Stimulated activated CD4-positive, alpha-beta T cell treated with anti-CD3 and anti-CD28 coated beads, Interleukin-1b, Interleukin-23, amount 100 ng/mL, for 48 hours (primary cell): ENCODE measurements at regions not wholly inside any gene's neighbourhood (a gene's known extent, or its start where the extent isn't known, plus 50 kb on each side); places are given as distances from the start of the nearest gene placed in this dataset.
"Not testable (repeated sequence)": the region's sequence is repeated elsewhere in the genome, so short reads cannot be mapped to it uniquely, and the experiment has no call there.

Experiments used
- DNase-seq: peaks from one replicate; pipeline ENCODE4 v3.0.0-alpha.2; 2020

GRCh38 chr17:27099266-27099665 lies 194.6 kb upstream of the WSB1 start:
- not testable (repeated sequence) for DNase-seq

DNA sequence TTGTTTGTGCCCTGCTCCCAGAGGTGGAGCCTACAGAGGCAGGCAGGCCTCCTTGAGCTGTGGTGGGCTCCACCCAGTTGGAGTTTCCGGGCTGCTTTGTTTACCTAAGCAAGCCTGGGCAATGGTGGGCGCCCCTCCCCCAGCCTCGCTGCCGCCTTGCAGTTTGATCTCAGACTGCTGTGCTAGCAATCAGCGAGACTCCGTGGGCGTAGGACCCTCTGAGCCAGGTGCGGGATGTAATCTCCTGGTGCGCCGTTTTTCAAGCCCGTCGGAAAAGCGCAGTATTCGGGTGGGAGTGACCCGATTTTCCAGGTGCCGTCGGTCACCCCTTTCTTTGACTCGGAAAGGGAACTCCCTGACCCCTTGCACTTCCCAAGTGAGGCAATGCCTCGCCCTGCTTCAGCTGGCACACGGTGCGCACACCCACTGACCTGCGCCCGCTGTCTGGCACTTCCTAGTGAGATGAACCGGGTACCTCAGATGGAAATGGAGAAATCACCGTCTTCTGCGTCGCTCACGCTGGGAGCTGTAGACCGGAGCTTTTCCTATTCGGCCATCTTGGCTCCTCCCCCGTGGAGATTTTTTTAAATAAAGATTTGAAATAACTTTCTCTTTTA lies 189.2 kb upstream of the WSB1 start:
- not testable (repeated sequence) for DNase-seq

DNA sequence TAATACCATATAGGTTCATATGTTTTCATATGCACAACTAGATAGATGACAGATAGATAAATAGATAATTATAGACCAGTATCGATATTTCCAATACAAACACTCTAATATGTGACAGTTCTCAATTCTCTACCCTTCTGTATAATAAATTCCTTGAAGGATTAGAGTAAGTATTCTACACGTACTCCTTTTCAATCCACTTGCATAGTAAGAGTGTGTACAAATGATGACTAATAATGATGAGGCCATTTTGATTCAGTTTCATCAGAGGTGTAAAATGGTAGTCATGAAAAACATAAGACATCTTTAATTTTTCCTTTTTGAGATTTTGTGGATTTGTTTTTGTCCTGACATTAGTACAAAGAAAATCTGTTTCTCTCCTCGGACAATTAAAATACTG lies 188.3 kb upstream of the WSB1 start:
- DNase-seq, result no peak

DNA sequence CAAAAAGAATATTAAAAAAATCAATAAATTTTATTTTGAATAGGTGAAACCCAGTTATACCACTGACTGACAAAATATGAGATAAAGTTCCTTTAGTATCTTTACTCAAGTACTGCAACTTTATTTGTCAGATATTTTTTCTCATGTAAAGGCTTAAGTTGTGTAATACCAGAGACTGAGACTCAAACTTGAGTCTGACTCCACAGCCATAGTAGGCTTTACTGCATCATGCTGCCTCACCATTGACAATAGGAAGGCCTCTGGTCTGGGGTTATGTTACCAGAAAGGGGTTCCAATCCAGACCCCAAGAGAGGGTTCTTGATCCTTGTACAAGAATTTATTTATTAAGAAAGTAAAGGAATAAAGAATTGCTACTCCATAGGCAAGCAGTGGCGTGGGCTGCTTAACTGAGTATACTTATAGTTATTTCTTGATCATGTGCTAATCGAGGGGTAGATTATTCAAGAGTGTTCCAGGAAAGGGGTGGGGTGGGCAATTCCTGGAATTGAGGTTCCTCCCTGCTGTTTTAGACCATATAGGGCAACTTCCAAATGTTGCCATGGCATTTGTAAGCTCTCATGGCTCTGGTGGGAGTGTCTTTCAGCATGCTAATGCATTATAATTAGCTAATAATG lies 187.4 kb upstream of the WSB1 start:
- no peak for DNase-seq

DNA sequence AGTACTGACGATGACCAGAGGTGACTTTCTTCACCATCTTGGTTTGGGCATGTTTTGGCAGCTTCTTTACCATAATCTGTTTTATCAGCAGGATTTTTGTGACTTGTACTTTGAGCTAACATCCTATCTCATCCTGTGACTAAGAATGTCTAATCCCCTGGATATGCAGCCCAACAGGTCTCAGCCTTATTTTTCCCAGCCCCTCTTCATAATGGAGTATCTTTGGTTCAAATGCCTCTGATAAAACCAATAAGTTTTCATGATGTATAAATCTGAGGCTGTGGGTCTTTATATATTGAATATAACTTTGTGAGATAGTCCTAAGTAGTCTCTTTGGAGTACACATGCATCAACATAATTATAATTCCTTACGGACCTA lies 186.9 kb upstream of the WSB1 start:
- DNase-seq, result no peak

DNA sequence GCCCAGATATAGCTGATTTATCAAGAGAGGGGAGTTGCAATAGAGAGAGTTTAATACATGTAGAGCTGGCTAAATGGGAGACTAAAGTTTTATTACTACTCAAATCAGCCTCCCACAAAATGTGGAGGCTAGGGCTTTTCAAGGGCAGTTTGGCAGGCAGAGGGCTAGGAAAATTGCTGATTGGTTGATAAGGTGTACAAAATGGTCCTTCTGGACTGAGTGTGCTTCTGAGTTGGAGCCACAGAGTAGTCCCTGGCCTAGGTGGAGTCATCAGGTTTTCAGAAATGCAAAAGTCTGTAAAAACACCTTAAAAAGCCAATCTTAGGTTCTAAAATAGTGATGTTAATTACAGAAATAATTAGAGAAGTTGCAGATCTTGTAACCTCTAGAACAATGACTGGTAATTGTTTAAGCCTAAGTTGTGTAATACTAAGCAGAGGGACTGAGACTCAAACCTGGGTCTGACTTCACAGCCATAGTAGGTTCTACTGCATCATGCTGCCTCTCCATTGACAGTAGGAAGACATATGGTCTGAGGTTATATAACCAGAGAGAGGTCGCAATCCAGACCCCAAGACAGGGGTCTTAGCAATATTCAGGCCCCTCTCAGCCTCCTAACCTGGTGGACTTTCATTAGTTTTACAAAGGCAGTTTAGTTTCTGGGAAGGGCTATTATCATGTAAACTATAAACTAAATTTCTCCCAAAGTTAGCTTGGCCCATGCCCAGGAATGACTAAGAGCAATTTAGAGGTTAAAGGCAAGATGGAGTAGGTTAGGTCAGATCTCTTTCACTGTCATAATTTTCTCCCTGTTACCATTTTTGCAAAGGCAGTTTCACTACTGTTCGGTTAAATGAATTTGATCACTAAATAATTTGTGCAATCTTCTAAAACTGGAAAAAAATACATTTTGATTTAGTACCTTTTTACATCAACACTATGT lies 186.3 kb upstream of the WSB1 start:
- not testable (repeated sequence) for DNase-seq

DNA sequence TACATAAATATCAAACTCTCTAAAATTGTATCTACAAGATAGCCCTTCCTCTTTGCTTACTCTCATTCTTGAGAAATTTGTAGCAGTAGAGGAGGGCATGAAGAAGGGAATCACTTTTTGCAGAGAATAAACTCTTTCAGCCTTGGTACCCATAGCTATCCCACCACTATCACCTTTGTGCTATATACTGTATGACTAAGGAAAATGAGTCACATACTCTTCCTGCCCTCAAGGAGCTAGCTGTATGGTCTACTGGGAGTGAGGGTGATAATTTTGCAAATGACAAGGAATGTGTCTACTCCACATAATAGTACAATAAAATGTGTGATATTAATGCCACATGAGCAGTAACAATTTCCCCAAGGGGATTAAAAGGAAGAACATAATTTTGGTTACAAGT lies 184.6 kb upstream of the WSB1 start:
- DNase-seq, result no peak

DNA sequence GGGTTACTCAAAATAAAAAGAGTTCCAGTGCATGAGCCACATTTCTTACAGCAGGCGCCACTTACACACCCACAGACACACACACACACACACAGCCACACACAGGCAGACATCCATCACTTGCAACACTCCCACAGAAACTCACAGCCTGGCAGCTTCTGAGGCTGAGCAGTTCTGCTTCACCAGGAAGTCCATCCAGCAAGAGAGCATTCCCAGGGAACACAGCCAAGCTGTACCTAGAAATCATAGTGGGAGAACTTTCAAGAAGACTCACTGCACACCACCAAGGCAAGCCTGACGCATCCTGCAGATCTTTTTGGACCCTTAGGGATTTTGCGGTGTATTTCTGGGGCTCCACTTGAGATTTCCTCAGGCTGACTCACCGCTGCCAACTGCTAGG lies 140.9 kb upstream of the WSB1 start:
- no peak for DNase-seq

- DNase-seq, result no peak
Observed at GRCh38 chr17:27155866-27156265, 138.0 kb upstream of the WSB1 start.

DNA sequence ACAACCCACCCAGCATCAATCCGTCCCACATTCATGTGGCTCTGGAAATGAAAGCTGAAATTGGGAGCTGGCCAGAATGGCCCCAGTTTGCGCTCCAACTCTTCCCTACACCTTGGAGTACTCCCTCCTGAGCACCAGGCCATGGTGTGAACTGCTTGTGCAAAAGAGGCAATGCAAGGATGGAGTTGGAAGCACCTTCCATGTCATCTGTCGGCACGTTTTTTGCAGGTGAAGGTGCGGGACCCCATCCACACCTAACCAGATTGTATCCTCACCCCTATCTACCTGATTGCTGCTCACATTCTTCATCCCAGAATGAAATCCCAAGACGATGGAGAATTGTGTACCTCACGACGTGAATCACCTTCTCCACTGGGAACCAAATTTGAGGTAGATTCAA lies 136.6 kb upstream of the WSB1 start:
- DNase-seq, result no peak

DNA sequence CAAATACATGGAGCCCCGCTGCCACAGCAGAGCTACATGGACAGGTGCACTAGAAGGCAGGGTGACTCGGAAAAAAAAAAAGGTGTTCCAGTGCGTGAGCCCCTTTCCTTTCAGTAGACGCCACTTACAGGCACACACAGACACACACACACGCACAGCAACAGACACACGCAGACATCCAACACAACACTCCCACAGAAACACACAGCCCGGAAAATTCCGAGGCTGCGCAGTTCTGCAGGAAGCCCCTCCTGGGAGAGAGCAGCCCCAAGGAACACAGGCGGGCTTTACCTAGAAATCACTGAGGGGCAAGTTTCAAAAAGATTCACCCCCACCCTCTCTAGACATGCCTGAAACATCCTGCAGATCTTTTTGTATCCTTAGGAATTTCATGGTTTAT lies 136.0 kb upstream of the WSB1 start:
- DNase-seq, result no peak

DNA sequence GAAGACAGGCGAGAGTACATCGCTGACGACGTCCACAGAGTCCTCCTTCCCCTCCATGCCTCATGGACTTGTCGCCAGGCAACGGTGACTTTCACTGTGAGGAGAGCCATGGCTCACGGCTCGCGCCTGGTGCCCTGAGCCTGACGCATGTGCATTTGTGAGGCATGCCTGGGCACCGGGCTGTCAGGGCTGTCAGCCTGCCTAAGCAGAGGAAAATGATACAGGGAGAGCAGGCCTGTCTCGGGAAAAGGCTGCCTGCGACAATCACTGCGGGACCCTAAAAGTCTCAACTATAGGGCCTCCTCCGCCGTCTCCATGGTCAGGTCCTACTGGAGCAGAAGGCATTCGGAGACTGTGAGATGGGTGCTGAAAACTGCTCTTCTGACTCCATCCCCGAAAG lies 135.5 kb upstream of the WSB1 start:
- no peak for DNase-seq

DNA sequence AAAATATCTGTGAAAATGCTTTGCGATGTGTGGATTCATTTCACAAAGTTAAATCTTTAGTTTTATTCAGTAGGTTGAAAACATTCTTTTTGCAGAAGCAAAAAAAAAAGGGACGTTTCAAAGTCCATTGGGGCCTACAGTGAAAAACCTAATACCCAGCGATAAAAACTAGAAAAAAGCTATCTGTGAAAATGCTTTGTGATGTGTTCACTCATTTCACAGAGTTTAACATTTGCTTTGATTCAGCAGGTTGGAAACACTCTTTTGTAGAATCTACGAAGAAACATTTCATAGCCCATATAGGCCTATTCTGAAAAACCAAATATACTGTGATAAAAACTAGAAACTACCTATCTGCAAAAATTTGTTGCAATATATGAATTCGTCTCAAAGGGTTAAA lies 113.6 kb upstream of the WSB1 start:
- no peak for DNase-seq

DNA sequence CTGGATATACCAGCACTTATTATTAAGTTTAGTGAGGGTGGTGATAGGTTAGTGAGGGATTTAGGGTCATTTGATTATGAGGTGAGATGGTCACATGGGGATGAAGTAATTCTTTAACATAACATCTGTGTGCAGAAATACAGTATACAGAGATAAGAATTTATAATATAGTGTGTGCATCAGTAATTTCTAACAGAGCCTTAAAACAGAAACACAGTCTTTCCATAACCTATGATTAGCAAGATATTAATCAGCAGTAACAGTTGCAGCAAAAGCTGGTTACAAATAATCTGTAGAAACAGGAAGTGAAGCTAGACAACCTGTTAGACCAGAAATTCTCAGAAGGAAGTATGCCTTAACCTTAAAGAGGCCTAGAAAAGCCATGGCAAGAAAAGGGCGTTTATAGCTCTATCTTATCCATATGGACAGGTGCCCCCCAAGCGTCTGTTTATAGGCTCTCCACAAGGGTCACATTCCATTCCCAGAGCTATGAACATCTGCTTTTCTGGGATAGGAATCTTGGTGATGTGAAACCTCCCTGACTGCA lies 112.5 kb upstream of the WSB1 start:
- DNase-seq, result not testable (repeated sequence)

DNA sequence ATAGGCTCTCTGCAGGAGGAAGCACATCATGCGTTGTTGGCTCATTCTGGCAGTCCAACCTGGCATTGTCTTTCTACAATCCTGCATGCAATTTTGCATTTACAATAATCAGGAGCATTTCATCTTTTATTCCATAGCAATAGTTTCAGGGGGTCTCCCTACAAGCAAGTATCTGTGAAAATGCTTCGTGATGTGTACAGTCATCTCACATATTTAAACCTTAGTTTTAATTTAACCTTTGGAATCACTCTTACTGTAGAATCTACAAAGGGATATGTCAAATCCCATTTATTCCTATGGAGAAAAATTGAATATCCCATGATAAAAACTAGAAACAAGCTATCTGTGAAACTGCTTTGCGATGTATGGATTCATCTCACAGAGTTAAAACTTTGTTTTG lies 112.0 kb upstream of the WSB1 start:
- DNase-seq, result no peak

GRCh38 chr17:27197505-27197904 lies 96.4 kb upstream of the WSB1 start:
- DNase-seq, result peak; percentile 10

- no peak for DNase-seq
Observed at GRCh38 chr17:27199948-27200347, 94.0 kb upstream of the WSB1 start.

DNA sequence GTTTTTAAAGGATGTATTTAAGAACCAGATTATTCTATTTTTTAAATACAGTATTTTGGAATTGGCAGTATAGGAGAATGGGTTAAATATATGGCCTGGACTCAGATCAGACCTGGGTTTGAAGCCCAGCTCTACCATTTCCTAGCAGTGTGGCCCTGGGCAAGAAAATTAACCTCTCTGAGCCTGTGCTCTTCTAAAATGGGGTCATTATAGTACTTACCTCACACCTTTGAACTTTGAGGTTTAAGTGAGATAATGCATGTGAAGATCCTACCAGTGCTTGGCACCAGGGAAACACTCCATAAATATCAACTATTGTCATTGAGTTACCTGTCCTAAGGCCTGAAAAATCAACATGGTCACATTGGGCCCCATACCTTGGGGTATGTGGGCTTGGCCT lies 93.4 kb upstream of the WSB1 start:
- DNase-seq, result no peak

GRCh38 chr17:27203241-27203640 lies 90.7 kb upstream of the WSB1 start:
- no peak for DNase-seq

DNA sequence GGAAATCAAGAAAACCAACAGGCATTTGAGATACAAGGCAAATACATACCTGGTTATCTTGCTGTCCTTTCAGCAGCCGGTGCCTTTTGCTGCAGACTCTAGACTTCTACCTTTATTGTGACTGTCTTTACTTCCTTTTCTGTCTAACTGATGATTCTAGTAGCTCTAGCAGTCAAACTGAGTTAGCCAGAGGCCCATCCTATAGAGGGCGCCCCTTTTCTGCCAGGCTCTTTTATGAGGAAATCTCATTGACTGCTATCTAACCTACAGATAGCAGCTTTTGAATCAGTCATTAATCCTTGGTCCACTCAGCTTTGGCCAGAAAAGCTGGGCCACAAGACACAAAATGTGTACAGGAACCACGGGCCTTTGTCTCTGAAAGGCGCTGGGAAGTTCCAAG lies 87.5 kb upstream of the WSB1 start:
- DNase-seq, result no peak

- no peak for DNase-seq
Observed at GRCh38 chr17:27207073-27207513, 86.8 kb upstream of the WSB1 start.

DNA sequence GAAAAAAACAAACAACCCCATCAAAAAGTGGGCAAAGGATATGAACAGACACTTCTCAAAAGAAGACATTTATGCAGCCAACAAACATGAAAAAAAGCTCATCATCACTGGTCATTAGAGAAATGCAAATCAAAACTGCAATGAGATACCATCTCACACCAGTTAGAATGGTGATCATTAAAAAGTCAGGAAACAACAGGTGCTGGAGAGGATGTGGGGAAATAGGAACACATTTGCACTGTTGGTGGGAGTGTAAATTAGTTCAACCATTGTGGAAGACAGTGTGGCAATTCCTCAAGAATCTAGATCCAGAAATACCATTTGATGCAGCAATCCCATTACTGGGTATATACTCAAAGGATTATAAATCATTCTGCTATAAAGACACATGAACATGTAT lies 85.5 kb upstream of the WSB1 start:
- not testable (repeated sequence) for DNase-seq

- no peak for DNase-seq
Observed at GRCh38 chr17:27209316-27209715, 84.6 kb upstream of the WSB1 start.

DNA sequence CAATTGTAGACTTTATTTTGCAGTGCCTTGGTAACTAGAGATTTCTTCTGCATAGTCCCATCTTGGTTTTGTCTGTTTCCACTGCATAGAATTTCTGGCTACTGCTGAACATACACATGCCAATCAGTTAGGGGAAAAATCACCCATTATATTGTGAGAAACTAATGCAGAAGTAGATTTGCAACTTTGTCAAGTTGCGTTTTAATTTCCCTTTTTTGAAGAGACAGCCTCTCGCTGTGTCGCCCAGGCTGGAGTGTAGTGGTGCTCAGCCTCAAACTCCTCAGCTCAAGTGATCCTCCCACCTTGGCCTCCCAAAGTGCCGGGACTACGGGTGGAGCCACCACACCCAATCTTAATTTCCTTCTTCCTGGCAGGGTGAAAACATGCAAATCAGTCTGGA lies 83.1 kb upstream of the WSB1 start:
- DNase-seq, result not testable (repeated sequence)
